ENCODE measurements at regions not wholly inside any gene's neighbourhood (a gene's known extent, or its start where the extent isn't known, plus 50 kb on each side); places are given as distances from the start of the nearest gene placed in this dataset.
"Not testable (repeated sequence)": the region's sequence is repeated elsewhere in the genome, so short reads cannot be mapped to it uniquely, and the experiment has no call there.

DNA sequence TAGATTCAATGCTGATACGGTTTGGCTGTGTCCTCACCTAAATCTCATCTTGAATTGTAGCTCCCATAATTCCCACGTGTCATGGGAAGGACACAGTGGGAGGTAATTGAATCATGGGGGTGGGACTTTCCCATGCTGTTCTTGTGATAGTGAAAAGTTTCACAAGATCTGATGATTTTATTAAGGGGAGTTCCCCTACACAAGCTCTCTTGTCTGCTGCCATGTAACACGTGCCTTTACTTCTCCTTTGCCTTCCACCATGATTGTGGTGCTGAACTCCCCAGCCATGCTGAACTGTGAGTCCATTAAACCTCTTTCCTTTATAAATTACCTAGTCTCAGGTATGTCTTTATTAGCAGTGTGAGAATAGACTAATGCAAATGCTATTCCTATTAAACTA lies 51.2 kb upstream of the GALNT7 start:
- TF ChIP-seq, protein P1, sequence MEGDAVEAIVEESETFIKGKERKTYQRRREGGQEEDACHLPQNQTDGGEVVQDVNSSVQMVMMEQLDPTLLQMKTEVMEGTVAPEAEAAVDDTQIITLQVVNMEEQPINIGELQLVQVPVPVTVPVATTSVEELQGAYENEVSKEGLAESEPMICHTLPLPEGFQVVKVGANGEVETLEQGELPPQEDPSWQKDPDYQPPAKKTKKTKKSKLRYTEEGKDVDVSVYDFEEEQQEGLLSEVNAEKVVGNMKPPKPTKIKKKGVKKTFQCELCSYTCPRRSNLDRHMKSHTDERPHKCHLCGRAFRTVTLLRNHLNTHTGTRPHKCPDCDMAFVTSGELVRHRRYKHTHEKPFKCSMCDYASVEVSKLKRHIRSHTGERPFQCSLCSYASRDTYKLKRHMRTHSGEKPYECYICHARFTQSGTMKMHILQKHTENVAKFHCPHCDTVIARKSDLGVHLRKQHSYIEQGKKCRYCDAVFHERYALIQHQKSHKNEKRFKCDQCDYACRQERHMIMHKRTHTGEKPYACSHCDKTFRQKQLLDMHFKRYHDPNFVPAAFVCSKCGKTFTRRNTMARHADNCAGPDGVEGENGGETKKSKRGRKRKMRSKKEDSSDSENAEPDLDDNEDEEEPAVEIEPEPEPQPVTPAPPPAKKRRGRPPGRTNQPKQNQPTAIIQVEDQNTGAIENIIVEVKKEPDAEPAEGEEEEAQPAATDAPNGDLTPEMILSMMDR (conservative IDR thresholded peaks at IDR 0.05): not testable (repeated sequence)
- not testable (repeated sequence) for TF ChIP-seq EZH2 (IDR thresholded peaks at IDR 0.05; ENCODE audit: low read depth)

Data from PC-9 (cell line).